Myocyte (in vitro differentiated cells): ENCODE measurements at regions not wholly inside any gene's neighbourhood (a gene's known extent, or its start where the extent isn't known, plus 50 kb on each side); places are given as distances from the start of the nearest gene placed in this dataset.

Experiments
- DNase-seq: peaks from one replicate; pipeline ENCODE4 v3.0.0-alpha.2; 2012; ENCODE audit warnings: low read depth

- DNase-seq: no peak
Observed at GRCh38 chr12:115859231-115859630, 418.3 kb downstream of the MED13L start.

GRCh38 chr12:115857923-115858322 lies 419.6 kb downstream of the MED13L start:
- DNase-seq: no peak

GRCh38 chr12:115857160-115857920 lies 420.2 kb downstream of the MED13L start:
- no peak for DNase-seq

- no peak for DNase-seq
Observed at GRCh38 chr12:115852054-115852453, 425.4 kb downstream of the MED13L start.

GRCh38 chr12:115850957-115851356 lies 426.5 kb downstream of the MED13L start:
- no peak for DNase-seq

GRCh38 chr12:115849262-115849943 lies 428.1 kb downstream of the MED13L start:
- no peak for DNase-seq

GRCh38 chr12:115847398-115847797 lies 430.1 kb downstream of the MED13L start:
- DNase-seq: no peak

GRCh38 chr12:115846516-115846915 lies 431.0 kb downstream of the MED13L start:
- no peak for DNase-seq

GRCh38 chr12:115840159-115840558 lies 437.3 kb downstream of the MED13L start:
- no peak for DNase-seq

GRCh38 chr12:115838952-115839351 lies 438.5 kb downstream of the MED13L start:
- no peak for DNase-seq

GRCh38 chr12:115837220-115837619 lies 440.3 kb downstream of the MED13L start:
- DNase-seq: no peak

- no peak for DNase-seq
Observed at GRCh38 chr12:115835445-115835844, 442.0 kb downstream of the MED13L start.

GRCh38 chr12:115833704-115834103 lies 443.8 kb downstream of the MED13L start:
- no peak for DNase-seq

GRCh38 chr12:115830633-115831032 lies 446.9 kb downstream of the MED13L start:
- no peak for DNase-seq

- DNase-seq: no peak
Observed at GRCh38 chr12:115830070-115830469, 447.4 kb downstream of the MED13L start.

- no peak for DNase-seq
Observed at GRCh38 chr12:115828168-115828567, 449.3 kb downstream of the MED13L start.

- DNase-seq: no peak
Observed at GRCh38 chr12:115824936-115825602, 452.4 kb downstream of the MED13L start.

- no peak for DNase-seq
Observed at GRCh38 chr12:115823635-115824034, 453.9 kb downstream of the MED13L start.

- no peak for DNase-seq
Observed at GRCh38 chr12:115820656-115821055, 456.8 kb downstream of the MED13L start.

- DNase-seq: no peak
Observed at GRCh38 chr12:115818973-115819372, 458.5 kb downstream of the MED13L start.

- DNase-seq: no peak
Observed at GRCh38 chr12:115817389-115817788, 460.1 kb downstream of the MED13L start.

- no peak for DNase-seq
Observed at GRCh38 chr12:115815924-115816323, 461.6 kb downstream of the MED13L start.
